NB4 (cell line): ENCODE measurements at regions not wholly inside any gene's neighbourhood (a gene's known extent, or its start where the extent isn't known, plus 50 kb on each side); places are given as distances from the start of the nearest gene placed in this dataset.

Experiments used
- MYC ChIP-seq: IDR thresholded peaks from 2 replicates; pipeline ENCODE4 v1.6.1; 2011; ENCODE audit warnings: low read depth, low read length
- POLR2A ChIP-seq: IDR thresholded peaks from 2 replicates; pipeline ENCODE4 v1.6.1; 2011; ENCODE audit warnings: mild to moderate bottlenecking; ENCODE audit not compliant: insufficient read length; ENCODE audit errors: extremely low read depth
- TF ChIP-seq, protein P1 (sequence below): IDR thresholded peaks from one replicate; pipeline ENCODE4 v1.5.1; 2012; ENCODE audit warnings: low read depth, low read length

DNA sequence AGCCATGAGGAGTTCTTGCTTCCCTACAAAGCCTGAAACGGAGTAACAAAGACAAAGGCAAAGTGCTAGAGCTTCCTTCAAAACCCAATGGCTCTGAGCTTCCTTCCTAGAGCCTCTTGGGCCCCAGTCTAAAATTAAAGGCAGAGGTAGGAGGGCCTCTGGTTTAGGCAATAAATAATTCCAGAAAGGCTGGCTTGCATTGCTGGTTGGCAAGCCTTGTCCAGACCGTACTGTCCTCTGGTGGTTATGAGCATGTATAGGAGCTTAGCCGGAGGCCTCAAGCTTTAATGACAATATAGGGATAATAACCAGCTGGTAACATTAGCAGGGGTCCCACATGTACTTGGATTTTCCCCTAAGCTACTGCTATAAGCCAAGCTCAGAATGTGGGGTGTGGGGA is 237.3 kb downstream of the AR start:
- TF ChIP-seq POLR2A (no peak), MYC (no peak)
- TF ChIP-seq, protein P1, sequence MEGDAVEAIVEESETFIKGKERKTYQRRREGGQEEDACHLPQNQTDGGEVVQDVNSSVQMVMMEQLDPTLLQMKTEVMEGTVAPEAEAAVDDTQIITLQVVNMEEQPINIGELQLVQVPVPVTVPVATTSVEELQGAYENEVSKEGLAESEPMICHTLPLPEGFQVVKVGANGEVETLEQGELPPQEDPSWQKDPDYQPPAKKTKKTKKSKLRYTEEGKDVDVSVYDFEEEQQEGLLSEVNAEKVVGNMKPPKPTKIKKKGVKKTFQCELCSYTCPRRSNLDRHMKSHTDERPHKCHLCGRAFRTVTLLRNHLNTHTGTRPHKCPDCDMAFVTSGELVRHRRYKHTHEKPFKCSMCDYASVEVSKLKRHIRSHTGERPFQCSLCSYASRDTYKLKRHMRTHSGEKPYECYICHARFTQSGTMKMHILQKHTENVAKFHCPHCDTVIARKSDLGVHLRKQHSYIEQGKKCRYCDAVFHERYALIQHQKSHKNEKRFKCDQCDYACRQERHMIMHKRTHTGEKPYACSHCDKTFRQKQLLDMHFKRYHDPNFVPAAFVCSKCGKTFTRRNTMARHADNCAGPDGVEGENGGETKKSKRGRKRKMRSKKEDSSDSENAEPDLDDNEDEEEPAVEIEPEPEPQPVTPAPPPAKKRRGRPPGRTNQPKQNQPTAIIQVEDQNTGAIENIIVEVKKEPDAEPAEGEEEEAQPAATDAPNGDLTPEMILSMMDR, result no peak
